ENCODE measurements at regions not wholly inside any gene's neighbourhood (a gene's known extent, or its start where the extent isn't known, plus 50 kb on each side); places are given as distances from the start of the nearest gene placed in this dataset.

DNA sequence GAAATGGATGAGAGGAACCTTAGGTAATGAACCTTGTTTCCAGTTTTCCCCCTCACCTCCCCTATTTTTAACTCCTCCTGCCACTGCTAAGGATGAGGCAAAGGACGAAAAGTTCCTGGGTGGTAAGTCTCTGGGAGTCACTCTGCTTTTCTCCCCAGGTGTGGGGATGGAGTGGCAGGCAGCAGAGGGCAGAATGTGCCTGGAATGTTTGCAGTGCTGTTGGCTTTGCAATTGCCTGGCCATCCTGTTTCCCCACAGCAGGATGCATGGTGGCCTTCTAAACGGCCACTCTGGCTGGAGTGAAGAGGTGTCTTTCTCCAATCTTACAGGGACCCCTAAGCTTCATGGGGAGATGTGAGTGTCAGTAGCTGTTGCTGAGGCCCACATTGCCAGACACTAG, 432.5 kb upstream of the ZFHX3 start:
- Histone ChIP-seq H4K20me1 (ENCODE audit: insufficient read depth, low read length) (no peaks in the 10 kb centered on the region), H3K4me1 (ENCODE audit: insufficient read depth, low read length) (no peaks in the 10 kb centered on the region), H3K36me3 (ENCODE audit: insufficient read depth, low read length) (no peaks in the 10 kb centered on the region), H3K4me3 (ENCODE audit: insufficient read depth, low read length) (no peak overlapping the region), H3K79me2 (ENCODE audit: insufficient read depth, low read length) (no peaks in the 10 kb centered on the region), H3K27me3 (ENCODE audit: insufficient read depth, low read length) (no peaks in the 10 kb centered on the region), H2AFZ (ENCODE audit: low read length) (no peak overlapping the region), H3K27ac (ENCODE audit: low read depth, low read length) (no peak overlapping the region), H3K9me3 (ENCODE audit: low read depth, low read length) (no peaks in the 10 kb centered on the region), H3K4me2 (ENCODE audit: insufficient read depth, low read length) (no peak overlapping the region)
- no peak for DNase-seq (ENCODE audit: insufficient read length, low spot score, missing footprints)
- TF ChIP-seq, protein P1, sequence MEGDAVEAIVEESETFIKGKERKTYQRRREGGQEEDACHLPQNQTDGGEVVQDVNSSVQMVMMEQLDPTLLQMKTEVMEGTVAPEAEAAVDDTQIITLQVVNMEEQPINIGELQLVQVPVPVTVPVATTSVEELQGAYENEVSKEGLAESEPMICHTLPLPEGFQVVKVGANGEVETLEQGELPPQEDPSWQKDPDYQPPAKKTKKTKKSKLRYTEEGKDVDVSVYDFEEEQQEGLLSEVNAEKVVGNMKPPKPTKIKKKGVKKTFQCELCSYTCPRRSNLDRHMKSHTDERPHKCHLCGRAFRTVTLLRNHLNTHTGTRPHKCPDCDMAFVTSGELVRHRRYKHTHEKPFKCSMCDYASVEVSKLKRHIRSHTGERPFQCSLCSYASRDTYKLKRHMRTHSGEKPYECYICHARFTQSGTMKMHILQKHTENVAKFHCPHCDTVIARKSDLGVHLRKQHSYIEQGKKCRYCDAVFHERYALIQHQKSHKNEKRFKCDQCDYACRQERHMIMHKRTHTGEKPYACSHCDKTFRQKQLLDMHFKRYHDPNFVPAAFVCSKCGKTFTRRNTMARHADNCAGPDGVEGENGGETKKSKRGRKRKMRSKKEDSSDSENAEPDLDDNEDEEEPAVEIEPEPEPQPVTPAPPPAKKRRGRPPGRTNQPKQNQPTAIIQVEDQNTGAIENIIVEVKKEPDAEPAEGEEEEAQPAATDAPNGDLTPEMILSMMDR (IDR thresholded peaks at IDR 0.05; ENCODE audit: extremely low read depth, low read depth, low read length): no peak

DNA sequence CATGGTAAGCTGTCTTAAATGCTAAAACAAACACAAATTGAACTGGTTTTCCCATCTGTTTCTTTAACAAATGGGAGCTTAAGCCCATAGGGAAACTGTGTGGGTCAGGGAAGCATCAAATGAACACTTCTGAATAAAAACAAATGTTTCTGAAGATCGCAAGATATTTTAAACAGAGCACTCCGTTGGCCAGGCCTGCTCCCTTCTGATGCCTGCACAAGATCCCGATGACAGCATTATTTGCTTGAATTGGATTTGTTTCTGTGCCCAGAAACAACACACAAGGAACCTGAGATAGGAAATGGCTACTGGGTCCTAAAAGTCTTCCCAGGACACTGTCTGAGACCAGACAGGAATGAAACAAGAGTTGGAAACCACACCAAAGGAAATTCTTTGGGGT, 425.8 kb upstream of the ZFHX3 start:
- DNase-seq (ENCODE audit: insufficient read length, low spot score, missing footprints): no peak
- H3K79me2 ChIP-seq (ENCODE audit: insufficient read depth, low read length): no peaks in the 10 kb centered on the region
- TF ChIP-seq, protein P1 (IDR thresholded peaks at IDR 0.05; ENCODE audit: extremely low read depth, low read depth, low read length): no peak
- H3K4me2 ChIP-seq (ENCODE audit: insufficient read depth, low read length): no peak overlapping the region
- no peaks in the 10 kb centered on the region for H3K4me1 ChIP-seq (ENCODE audit: insufficient read depth, low read length)
- no peak overlapping the region for H3K27ac ChIP-seq (ENCODE audit: low read depth, low read length)
- no peak overlapping the region for H2AFZ ChIP-seq (ENCODE audit: low read length)
- no peaks in the 10 kb centered on the region for H3K36me3 ChIP-seq (ENCODE audit: insufficient read depth, low read length)
- no peaks in the 10 kb centered on the region for H4K20me1 ChIP-seq (ENCODE audit: insufficient read depth, low read length)
- H3K4me3 ChIP-seq (ENCODE audit: insufficient read depth, low read length): no peak overlapping the region
- H3K27me3 ChIP-seq (ENCODE audit: insufficient read depth, low read length): no peaks in the 10 kb centered on the region
- H3K9me3 ChIP-seq (ENCODE audit: low read depth, low read length): no peaks in the 10 kb centered on the region

DNA sequence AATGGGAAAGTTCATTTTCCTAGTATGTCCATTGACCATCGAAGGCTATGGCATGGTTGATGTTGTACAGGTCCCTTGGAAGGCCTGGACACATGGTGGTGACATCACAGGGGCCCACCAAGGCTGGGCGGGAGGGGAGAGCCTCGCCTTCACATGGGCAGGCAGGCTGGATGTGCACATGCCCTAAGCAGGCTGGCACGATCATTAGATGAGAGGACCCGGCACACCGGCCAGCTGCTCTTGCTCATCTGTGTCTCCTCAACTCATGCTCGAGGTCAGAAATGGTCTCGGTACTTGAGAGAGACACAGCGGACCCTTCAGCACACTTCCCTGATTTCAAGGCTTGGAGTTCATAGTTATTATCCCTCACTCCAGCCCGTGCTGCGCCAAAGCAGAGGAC, 416.9 kb upstream of the ZFHX3 start:
- Histone ChIP-seq H3K36me3 (ENCODE audit: insufficient read depth, low read length) (no peaks in the 10 kb centered on the region), H3K27me3 (ENCODE audit: insufficient read depth, low read length) (no peaks in the 10 kb centered on the region), H3K9me3 (ENCODE audit: low read depth, low read length) (no peaks in the 10 kb centered on the region), H3K27ac (ENCODE audit: low read depth, low read length) (no peak overlapping the region), H3K4me3 (ENCODE audit: insufficient read depth, low read length) (no peak overlapping the region), H4K20me1 (ENCODE audit: insufficient read depth, low read length) (no peaks in the 10 kb centered on the region), H3K79me2 (ENCODE audit: insufficient read depth, low read length) (no peaks in the 10 kb centered on the region), H3K4me1 (ENCODE audit: insufficient read depth, low read length) (no peaks in the 10 kb centered on the region), H2AFZ (ENCODE audit: low read length) (no peak overlapping the region), H3K4me2 (ENCODE audit: insufficient read depth, low read length) (no peak overlapping the region)
- no peak for DNase-seq (ENCODE audit: insufficient read length, low spot score, missing footprints)
- TF ChIP-seq, protein P1 (IDR thresholded peaks at IDR 0.05; ENCODE audit: extremely low read depth, low read depth, low read length): no peak

DNA sequence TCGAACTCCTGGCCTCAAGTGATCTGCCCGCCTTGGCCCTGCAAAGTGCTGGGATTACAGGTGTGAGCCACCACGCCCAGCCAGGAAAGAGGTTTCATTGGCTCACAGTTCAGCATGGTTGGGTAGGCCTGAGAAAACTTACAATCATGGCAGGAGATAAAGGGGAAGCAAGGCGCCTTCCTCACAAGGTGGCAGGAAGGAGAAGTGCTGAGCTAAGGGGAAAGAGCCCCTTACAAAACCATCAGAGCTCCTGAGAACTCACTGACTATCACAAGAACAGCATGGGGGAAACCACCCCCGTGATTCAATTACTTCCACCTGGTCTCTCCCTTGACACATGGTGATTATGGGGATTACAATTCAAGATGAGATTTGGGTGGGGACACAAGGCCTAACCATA, 411.7 kb upstream of the ZFHX3 start:
- TF ChIP-seq, protein P1 (IDR thresholded peaks at IDR 0.05; ENCODE audit: extremely low read depth, low read depth, low read length): no peak
- no peak for DNase-seq (ENCODE audit: insufficient read length, low spot score, missing footprints)

More for the DNA sequence above, 411.7 kb upstream of the ZFHX3 start:
- no peaks in the 10 kb centered on the region for H3K9me3 ChIP-seq (ENCODE audit: low read depth, low read length)
- no peak overlapping the region for H3K4me2 ChIP-seq (ENCODE audit: insufficient read depth, low read length)
- H3K4me3 ChIP-seq (ENCODE audit: insufficient read depth, low read length): no peak overlapping the region
- H3K79me2 ChIP-seq (ENCODE audit: insufficient read depth, low read length): no peaks in the 10 kb centered on the region
- no peaks in the 10 kb centered on the region for H3K36me3 ChIP-seq (ENCODE audit: insufficient read depth, low read length)
- H2AFZ ChIP-seq (ENCODE audit: low read length): no peak overlapping the region
- no peaks in the 10 kb centered on the region for H4K20me1 ChIP-seq (ENCODE audit: insufficient read depth, low read length)
- no peak overlapping the region for H3K27ac ChIP-seq (ENCODE audit: low read depth, low read length)
- no peaks in the 10 kb centered on the region for H3K4me1 ChIP-seq (ENCODE audit: insufficient read depth, low read length)
- H3K27me3 ChIP-seq (ENCODE audit: insufficient read depth, low read length): no peaks in the 10 kb centered on the region
